Fibroblast of lung (primary cell): ENCODE measurements at regions not wholly inside any gene's neighbourhood (a gene's known extent, or its start where the extent isn't known, plus 50 kb on each side); places are given as distances from the start of the nearest gene placed in this dataset.

ENCODE experiments used
- CTCF ChIP-seq, 2 donors: IDR thresholded peaks in 1 of 2; conservative IDR thresholded peaks in 1 of 2; 1 replicate in 1 of 2; 2 replicates in 1 of 2; pipeline ENCODE4 v1.5.1; 2011 to 2012; ENCODE audit warnings: low read length in 2 of 2, control low read depth in 1 of 2, inconsistent platforms in 1 of 2, low read depth in 1 of 2, mild to moderate bottlenecking in 1 of 2
- EZH2 ChIP-seq: IDR thresholded peaks from 2 replicates; pipeline ENCODE4 v1.5.1; 2012; ENCODE audit warnings: low read length, control low read depth, mild to moderate bottlenecking; ENCODE audit errors: missing control alignments

DNA sequence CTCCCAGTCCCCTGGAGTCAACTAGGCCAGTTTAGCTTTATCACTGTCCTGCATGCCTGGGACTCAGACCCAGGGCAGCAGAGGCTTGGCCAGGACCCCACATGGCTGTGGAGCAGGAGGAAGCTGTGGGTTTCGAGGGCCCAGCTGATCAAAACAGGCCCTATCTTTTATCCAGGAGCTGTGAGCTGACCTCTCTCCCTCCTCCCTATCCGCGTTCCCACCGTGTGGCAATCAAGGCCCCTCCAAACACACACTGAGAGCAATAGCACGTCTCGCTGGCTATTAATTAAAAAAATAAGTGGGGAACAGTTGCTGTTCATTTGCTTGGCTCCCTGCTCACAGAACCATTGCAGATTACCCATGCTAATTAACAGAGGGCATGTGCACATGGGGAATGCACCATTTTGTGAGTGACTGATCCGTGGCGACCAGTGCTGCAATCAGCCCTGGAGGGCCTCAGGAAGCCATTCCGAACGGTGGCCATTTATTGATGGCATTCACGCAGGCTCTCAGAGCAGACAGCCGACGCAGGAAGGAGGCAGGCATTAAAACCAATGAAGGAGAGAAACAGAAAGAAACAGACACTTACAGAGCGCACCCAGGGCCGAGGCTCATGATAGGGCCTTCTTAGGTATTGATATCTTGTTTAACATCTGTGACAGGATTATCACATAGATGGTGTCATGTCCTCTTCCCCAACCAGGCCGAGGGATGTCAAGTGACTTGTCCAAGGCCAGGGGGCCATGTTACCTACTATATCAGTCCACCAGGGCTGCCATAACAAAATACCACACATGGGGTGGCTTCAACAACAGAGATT, 157.1 kb downstream of the KATNIP start:
- TF ChIP-seq CTCF (conservative IDR thresholded peaks at IDR 0.05 in 1 of 2, IDR thresholded peaks at IDR 0.05 in 1 of 2; ENCODE audit: low read depth in 1 of 2, low read length in 2 of 2) (no peak), EZH2 (no peak)
